ENCODE measurements at regions not wholly inside any gene's neighbourhood (a gene's known extent, or its start where the extent isn't known, plus 50 kb on each side); places are given as distances from the start of the nearest gene placed in this dataset.

DNA sequence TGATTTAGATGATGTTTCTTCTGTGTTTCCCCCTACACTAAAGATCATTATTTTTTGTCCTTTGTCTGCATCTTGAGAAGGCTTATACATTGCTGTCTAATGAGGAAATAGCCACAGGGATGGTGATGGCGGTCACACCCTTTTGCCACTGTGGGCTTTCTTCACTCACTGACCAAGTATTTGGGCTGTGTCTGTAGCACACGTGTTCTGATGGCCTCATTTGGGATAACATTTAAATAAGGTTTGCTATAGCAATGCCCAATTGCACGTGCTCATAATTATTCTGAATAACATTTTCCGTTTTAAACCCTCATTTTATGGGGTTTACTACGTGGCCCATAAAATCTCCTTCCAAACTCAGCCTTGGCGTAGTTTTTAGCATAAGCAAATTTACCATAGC lies 230.3 kb upstream of the PRICKLE1 start (continued):
- TF ChIP-seq, protein P1, sequence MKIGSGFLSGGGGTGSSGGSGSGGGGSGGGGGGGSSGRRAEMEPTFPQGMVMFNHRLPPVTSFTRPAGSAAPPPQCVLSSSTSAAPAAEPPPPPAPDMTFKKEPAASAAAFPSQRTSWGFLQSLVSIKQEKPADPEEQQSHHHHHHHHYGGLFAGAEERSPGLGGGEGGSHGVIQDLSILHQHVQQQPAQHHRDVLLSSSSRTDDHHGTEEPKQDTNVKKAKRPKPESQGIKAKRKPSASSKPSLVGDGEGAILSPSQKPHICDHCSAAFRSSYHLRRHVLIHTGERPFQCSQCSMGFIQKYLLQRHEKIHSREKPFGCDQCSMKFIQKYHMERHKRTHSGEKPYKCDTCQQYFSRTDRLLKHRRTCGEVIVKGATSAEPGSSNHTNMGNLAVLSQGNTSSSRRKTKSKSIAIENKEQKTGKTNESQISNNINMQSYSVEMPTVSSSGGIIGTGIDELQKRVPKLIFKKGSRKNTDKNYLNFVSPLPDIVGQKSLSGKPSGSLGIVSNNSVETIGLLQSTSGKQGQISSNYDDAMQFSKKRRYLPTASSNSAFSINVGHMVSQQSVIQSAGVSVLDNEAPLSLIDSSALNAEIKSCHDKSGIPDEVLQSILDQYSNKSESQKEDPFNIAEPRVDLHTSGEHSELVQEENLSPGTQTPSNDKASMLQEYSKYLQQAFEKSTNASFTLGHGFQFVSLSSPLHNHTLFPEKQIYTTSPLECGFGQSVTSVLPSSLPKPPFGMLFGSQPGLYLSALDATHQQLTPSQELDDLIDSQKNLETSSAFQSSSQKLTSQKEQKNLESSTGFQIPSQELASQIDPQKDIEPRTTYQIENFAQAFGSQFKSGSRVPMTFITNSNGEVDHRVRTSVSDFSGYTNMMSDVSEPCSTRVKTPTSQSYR (CRISPR knock-in tag; IDR thresholded peaks at IDR 0.05) = no peak
- TF ChIP-seq SP1 (CRISPR knock-in tag; conservative IDR thresholded peaks at IDR 0.05) (no peak), NR3C1 (CRISPR knock-in tag; conservative IDR thresholded peaks at IDR 0.05; ENCODE audit: low read depth) (no peak), TEAD1 (CRISPR knock-in tag; IDR thresholded peaks at IDR 0.05) (no peak), NR2C2 (CRISPR knock-in tag; IDR thresholded peaks at IDR 0.05) (no peak), ZNF396 (CRISPR knock-in tag; IDR thresholded peaks at IDR 0.05; ENCODE audit: borderline replicate concordance) (no peak)
- TF ChIP-seq, protein P2, sequence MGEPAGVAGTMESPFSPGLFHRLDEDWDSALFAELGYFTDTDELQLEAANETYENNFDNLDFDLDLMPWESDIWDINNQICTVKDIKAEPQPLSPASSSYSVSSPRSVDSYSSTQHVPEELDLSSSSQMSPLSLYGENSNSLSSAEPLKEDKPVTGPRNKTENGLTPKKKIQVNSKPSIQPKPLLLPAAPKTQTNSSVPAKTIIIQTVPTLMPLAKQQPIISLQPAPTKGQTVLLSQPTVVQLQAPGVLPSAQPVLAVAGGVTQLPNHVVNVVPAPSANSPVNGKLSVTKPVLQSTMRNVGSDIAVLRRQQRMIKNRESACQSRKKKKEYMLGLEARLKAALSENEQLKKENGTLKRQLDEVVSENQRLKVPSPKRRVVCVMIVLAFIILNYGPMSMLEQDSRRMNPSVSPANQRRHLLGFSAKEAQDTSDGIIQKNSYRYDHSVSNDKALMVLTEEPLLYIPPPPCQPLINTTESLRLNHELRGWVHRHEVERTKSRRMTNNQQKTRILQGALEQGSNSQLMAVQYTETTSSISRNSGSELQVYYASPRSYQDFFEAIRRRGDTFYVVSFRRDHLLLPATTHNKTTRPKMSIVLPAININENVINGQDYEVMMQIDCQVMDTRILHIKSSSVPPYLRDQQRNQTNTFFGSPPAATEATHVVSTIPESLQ (CRISPR knock-in tag; IDR thresholded peaks at IDR 0.05) = no peak

DNA sequence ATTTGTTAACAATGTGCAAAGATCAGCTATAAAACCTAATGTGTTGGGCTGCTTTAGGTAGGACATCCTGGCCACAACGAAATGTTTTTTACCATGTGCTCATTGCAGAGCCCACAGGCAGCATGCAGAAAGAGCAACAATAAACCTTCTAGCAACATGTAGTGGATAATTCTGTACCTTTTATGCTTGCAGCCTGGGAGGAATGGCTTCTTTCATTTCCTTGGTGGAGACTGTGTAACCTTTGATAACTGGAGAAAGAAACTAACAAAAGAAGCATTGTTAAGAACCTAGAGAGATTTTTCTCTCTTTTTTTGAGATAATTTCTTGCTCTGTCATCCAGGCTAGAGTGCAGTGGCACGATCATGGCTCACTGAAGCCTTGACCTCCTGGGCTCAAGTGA lies 225.5 kb upstream of the PRICKLE1 start:
- TF ChIP-seq, protein P1 (CRISPR knock-in tag; IDR thresholded peaks at IDR 0.05) = no peak
- TF ChIP-seq, protein P3, sequence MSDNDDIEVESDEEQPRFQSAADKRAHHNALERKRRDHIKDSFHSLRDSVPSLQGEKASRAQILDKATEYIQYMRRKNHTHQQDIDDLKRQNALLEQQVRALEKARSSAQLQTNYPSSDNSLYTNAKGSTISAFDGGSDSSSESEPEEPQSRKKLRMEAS (CRISPR knock-in tag; IDR thresholded peaks at IDR 0.05) = no peak
- TF ChIP-seq, protein P4, sequence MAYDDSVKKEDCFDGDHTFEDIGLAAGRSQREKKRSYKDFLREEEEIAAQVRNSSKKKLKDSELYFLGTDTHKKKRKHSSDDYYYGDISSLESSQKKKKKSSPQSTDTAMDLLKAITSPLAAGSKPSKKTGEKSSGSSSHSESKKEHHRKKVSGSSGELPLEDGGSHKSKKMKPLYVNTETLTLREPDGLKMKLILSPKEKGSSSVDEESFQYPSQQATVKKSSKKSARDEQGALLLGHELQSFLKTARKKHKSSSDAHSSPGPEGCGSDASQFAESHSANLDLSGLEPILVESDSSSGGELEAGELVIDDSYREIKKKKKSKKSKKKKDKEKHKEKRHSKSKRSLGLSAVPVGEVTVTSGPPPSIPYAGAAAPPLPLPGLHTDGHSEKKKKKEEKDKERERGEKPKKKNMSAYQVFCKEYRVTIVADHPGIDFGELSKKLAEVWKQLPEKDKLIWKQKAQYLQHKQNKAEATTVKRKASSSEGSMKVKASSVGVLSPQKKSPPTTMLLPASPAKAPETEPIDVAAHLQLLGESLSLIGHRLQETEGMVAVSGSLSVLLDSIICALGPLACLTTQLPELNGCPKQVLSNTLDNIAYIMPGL (CRISPR knock-in tag; IDR thresholded peaks at IDR 0.05) = no peak
- no peak for TF ChIP-seq NR3C1 (CRISPR knock-in tag; conservative IDR thresholded peaks at IDR 0.05; ENCODE audit: low read depth)
- TF ChIP-seq, protein P5, sequence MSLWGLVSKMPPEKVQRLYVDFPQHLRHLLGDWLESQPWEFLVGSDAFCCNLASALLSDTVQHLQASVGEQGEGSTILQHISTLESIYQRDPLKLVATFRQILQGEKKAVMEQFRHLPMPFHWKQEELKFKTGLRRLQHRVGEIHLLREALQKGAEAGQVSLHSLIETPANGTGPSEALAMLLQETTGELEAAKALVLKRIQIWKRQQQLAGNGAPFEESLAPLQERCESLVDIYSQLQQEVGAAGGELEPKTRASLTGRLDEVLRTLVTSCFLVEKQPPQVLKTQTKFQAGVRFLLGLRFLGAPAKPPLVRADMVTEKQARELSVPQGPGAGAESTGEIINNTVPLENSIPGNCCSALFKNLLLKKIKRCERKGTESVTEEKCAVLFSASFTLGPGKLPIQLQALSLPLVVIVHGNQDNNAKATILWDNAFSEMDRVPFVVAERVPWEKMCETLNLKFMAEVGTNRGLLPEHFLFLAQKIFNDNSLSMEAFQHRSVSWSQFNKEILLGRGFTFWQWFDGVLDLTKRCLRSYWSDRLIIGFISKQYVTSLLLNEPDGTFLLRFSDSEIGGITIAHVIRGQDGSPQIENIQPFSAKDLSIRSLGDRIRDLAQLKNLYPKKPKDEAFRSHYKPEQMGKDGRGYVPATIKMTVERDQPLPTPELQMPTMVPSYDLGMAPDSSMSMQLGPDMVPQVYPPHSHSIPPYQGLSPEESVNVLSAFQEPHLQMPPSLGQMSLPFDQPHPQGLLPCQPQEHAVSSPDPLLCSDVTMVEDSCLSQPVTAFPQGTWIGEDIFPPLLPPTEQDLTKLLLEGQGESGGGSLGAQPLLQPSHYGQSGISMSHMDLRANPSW (CRISPR knock-in tag; conservative IDR thresholded peaks at IDR 0.05; ENCODE audit: low read depth) = no peak
- TF ChIP-seq SP1 (CRISPR knock-in tag; conservative IDR thresholded peaks at IDR 0.05) = no peak
- TF ChIP-seq, protein P6, sequence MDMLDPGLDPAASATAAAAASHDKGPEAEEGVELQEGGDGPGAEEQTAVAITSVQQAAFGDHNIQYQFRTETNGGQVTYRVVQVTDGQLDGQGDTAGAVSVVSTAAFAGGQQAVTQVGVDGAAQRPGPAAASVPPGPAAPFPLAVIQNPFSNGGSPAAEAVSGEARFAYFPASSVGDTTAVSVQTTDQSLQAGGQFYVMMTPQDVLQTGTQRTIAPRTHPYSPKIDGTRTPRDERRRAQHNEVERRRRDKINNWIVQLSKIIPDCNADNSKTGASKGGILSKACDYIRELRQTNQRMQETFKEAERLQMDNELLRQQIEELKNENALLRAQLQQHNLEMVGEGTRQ (CRISPR knock-in tag; IDR thresholded peaks at IDR 0.05) = no peak
- TF ChIP-seq SMAD4 (CRISPR knock-in tag; IDR thresholded peaks at IDR 0.05) = no peak
- TF ChIP-seq, protein P7, sequence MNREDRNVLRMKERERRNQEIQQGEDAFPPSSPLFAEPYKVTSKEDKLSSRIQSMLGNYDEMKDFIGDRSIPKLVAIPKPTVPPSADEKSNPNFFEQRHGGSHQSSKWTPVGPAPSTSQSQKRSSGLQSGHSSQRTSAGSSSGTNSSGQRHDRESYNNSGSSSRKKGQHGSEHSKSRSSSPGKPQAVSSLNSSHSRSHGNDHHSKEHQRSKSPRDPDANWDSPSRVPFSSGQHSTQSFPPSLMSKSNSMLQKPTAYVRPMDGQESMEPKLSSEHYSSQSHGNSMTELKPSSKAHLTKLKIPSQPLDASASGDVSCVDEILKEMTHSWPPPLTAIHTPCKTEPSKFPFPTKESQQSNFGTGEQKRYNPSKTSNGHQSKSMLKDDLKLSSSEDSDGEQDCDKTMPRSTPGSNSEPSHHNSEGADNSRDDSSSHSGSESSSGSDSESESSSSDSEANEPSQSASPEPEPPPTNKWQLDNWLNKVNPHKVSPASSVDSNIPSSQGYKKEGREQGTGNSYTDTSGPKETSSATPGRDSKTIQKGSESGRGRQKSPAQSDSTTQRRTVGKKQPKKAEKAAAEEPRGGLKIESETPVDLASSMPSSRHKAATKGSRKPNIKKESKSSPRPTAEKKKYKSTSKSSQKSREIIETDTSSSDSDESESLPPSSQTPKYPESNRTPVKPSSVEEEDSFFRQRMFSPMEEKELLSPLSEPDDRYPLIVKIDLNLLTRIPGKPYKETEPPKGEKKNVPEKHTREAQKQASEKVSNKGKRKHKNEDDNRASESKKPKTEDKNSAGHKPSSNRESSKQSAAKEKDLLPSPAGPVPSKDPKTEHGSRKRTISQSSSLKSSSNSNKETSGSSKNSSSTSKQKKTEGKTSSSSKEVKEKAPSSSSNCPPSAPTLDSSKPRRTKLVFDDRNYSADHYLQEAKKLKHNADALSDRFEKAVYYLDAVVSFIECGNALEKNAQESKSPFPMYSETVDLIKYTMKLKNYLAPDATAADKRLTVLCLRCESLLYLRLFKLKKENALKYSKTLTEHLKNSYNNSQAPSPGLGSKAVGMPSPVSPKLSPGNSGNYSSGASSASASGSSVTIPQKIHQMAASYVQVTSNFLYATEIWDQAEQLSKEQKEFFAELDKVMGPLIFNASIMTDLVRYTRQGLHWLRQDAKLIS (CRISPR knock-in tag; IDR thresholded peaks at IDR 0.05; ENCODE audit: borderline replicate concordance) = no peak
- TF ChIP-seq, protein P8, sequence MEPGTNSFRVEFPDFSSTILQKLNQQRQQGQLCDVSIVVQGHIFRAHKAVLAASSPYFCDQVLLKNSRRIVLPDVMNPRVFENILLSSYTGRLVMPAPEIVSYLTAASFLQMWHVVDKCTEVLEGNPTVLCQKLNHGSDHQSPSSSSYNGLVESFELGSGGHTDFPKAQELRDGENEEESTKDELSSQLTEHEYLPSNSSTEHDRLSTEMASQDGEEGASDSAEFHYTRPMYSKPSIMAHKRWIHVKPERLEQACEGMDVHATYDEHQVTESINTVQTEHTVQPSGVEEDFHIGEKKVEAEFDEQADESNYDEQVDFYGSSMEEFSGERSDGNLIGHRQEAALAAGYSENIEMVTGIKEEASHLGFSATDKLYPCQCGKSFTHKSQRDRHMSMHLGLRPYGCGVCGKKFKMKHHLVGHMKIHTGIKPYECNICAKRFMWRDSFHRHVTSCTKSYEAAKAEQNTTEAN (CRISPR knock-in tag; IDR thresholded peaks at IDR 0.05) = no peak
- no peak for TF ChIP-seq ZNF232 (CRISPR knock-in tag; IDR thresholded peaks at IDR 0.05)
- ChIA-PET CTCF (no interaction called here), POLR2A (no interaction called here)

More for the DNA sequence above, 225.5 kb upstream of the PRICKLE1 start:
- Mint-ChIP-seq H3K27ac (no peak overlapping the region), H3K4me3 (no peak overlapping the region), H3K36me3 (no peaks in the 10 kb centered on the region), H3K27me3 (ENCODE audit: low read depth) (no peaks in the 10 kb centered on the region), H3K4me1 (no peaks in the 10 kb centered on the region), H3K9me3 (no peaks in the 10 kb centered on the region)
- DNase-seq (ENCODE audit: low spot score) (no peak), ATAC-seq (no peak)

All from WTC11 (cell line).